Transverse colon (tissue), 4 donors: ENCODE measurements at regions not wholly inside any gene's neighbourhood (a gene's known extent, or its start where the extent isn't known, plus 50 kb on each side); places are given as distances from the start of the nearest gene placed in this dataset.

Experiments used
- CTCF ChIP-seq, 5 experiments: fragments of 200-600 bp in 3 of 5; fragments of 450-650 bp in 2 of 5; sonication (generic) in 3 of 5; IDR thresholded peaks; 1 replicate in 2 of 5; 2 replicates in 3 of 5; pipeline ENCODE4 v1.5.1; 2016 to 2017; ENCODE audit warnings: antibody characterized with exemption in 5 of 5, inconsistent platforms in 3 of 5, mild to moderate bottlenecking in 2 of 5, moderate library complexity in 1 of 5
- POLR2AphosphoS5 ChIP-seq, 3 donors: sonication (generic); formaldehyde crosslinking; IDR thresholded peaks; one replicate each; pipeline ENCODE4 v1.6.1; 2016; ENCODE audit warnings: antibody characterized with exemption in 3 of 3

GRCh38 chr2:39514825-39515224 is 77.7 kb upstream of the MAP4K3 start:
- TF ChIP-seq CTCF (IDR thresholded peaks at IDR 0.05) (no peak), POLR2AphosphoS5 (IDR thresholded peaks at IDR 0.05) (no peak)
